GM12873 (cell line): ENCODE measurements at regions not wholly inside any gene's neighbourhood (a gene's known extent, or its start where the extent isn't known, plus 50 kb on each side); places are given as distances from the start of the nearest gene placed in this dataset.

Experiments used
- TF ChIP-seq, protein P1 (sequence below): IDR thresholded peaks from 2 replicates; pipeline ENCODE4 v1.5.1; 2012; ENCODE audit warnings: low read depth, mild to moderate bottlenecking, moderate library complexity, low read length, control low read depth; ENCODE audit not compliant: insufficient read depth; ENCODE audit errors: missing control alignments

DNA sequence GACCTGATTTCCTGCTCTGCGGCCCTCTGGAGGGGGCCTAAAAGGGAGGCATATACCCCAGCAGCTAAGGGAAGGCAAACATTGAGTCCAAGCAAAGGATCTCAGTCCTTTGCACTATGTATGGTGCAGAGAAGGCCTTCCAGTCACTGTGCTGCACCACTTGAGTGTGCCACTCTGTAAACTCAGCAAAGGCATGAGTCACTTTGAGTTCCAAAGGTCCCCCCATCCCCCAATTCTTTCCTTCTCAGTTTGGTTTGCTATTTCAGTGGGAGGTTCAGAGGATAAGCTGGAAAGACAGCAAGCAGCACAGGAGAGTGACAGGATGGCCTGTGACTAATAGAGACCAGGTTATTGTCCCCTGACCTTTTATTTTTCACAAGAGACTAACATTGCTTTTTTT, 131.3 kb downstream of the FHDC1 start:
- TF ChIP-seq, protein P1, sequence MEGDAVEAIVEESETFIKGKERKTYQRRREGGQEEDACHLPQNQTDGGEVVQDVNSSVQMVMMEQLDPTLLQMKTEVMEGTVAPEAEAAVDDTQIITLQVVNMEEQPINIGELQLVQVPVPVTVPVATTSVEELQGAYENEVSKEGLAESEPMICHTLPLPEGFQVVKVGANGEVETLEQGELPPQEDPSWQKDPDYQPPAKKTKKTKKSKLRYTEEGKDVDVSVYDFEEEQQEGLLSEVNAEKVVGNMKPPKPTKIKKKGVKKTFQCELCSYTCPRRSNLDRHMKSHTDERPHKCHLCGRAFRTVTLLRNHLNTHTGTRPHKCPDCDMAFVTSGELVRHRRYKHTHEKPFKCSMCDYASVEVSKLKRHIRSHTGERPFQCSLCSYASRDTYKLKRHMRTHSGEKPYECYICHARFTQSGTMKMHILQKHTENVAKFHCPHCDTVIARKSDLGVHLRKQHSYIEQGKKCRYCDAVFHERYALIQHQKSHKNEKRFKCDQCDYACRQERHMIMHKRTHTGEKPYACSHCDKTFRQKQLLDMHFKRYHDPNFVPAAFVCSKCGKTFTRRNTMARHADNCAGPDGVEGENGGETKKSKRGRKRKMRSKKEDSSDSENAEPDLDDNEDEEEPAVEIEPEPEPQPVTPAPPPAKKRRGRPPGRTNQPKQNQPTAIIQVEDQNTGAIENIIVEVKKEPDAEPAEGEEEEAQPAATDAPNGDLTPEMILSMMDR, result no peak

DNA sequence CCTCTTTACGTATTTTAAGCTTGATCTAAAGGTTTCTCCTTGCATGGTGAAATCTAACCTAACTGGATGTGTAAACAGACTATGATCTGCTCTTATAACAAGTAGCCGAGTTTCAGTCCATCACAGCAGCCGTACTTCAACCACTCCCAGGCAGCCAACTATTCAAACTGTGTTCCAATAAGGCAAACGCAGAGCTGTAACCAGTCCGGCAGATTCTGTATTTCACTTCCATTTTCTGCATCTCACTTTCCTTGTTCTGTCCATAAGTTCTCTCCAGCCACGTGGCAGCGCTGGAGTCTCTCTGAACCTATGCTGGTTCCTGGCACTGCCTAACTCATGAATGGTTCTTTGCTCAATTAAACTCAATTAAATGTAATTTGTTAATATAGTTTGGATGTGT, 132.6 kb downstream of the FHDC1 start:
- TF ChIP-seq, protein P1, result no peak

DNA sequence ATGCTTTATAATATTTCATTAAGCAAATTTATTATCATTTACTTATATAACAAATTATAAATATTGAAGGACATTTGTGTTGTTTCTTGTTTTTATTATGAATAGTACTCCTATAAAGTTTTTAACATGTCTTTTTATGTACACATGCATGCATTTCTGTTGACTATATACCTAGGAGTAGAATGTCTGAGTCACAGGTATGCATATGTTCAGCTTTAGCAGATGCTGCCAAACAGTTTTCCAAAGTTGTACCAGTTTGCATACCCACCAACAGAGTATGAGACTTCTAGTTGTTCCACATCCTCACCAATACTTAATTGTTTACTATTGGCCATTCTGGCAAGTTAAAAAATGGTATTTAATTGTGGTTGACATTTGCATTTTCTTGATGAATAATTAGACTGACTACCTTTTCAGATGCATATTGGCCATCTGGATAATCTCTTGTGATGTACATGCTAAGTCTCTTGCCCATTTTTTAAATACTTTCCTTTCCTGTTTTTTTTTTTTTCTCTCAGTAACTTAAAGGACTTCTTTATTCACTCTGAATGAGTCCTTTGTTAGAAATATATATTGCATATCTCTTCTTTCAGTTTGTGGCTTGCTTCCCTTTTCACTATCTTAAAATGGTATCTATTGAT, 132.2 kb upstream of the TRIM2 start:
- TF ChIP-seq, protein P1, result no peak

DNA sequence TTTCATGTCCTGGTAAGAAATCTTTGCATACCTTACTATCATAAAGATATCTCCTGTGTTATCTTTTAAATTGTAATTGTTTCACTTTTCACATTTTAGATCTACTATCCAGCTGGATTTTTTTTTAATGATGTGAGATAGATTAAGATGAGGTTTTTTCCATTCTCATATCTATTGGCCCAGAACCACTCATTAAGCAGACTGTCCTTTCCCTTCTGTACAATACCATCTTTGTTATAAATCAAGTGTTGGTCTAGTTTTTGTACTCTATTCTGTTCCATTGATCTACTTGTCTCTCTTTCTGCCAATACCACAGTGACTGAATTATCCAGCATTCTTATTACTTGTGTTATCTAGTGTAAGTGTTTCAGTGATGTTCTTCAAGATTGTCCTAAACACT, 131.6 kb upstream of the TRIM2 start:
- TF ChIP-seq, protein P1, result no peak

DNA sequence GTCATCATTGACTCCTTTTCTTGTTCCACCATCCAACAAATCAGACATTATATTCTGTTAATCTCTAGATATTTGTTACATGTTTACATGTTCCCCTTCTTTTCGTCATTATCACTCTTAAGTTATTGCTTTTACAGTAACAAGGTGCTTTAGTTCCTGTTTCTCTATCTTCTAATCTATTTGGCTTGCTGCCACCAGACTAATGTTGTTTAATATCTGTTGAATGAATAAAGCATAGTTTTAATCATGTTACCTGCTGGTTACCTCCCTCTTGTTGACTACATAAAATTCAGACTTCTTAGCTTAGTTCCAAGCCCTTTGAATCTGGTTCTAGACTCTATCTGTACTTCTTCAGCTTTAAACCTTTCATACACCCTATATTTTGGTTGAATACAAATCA, 129.8 kb upstream of the TRIM2 start:
- TF ChIP-seq, protein P1, result no peak

DNA sequence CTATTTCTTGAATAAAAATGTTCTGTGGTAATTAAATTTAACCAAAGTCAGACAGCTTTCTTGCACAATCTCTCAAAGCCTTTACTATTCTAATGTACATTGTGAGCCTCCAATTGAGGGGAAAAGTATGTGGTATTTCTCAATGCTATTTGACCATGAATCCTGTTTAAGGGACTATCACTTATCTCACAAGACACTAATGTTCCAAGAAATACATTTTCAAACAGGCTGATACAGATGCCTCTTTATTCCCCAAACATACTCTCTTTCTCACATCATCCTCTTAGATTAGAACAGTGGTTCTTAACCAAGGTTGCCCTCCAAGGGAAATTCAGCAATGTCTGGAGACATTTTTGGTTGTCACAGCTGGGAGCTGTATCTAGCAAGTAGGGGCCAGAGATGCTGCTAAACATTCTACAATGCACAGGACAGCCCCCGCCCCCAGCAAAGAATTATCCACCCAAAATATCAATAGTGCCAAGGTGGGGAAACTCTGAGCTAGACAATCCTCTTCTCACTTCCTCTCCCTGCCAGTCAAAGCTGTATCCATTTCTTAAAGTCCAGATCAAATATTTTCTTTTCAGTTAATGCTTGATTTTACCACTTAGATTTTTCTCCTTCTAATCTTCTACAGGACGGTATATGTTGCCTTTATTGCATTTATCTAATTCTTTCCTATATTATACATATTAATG, 129.2 kb upstream of the TRIM2 start:
- TF ChIP-seq, protein P1, result no peak

DNA sequence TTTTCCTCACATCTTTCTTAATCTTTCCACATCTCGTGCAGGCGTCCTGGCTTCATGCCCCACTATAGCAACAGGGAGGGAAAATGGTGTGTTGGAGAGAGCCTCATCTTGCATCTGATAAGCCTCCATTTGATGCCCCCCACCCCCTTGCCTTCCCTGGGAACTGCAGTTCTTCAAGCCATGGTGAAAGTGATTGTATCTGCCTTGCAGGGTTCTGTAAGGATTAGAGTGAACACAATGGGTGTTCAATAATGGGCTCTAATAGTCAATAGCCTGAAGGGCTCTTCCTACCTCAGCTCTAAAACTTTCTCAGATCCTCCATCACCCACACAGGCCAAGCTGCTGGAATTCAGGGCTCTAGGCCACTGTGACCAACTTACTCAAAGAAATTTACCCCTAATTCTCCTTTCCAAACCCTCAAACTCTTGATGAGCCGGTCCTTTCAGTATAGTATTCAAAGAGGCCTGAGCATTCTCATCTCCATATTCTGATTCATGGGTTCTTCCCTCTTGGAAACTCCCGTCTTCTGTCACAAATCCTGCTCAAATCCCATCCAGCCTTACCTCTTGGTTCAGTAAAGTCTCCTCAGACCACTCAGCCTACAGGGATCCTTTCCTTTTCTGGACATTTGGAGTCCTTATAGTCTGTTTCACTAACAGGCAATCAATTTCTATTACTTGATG, 128.3 kb upstream of the TRIM2 start:
- TF ChIP-seq, protein P1, result no peak
